Epithelial cell of prostate (primary cell): ENCODE measurements at regions not wholly inside any gene's neighbourhood (a gene's known extent, or its start where the extent isn't known, plus 50 kb on each side); places are given as distances from the start of the nearest gene placed in this dataset.

Experiments
- DNase-seq: peaks from one replicate; pipeline ENCODE4 v3.0.0-alpha.2; 2011; ENCODE audit warnings: low read depth, low spot score
- H3K27ac ChIP-seq: fragments of 450-650 bp; 2 replicates; pipeline ENCODE4 v1.5.1; 2017; ENCODE audit warnings: mild to moderate bottlenecking

DNA sequence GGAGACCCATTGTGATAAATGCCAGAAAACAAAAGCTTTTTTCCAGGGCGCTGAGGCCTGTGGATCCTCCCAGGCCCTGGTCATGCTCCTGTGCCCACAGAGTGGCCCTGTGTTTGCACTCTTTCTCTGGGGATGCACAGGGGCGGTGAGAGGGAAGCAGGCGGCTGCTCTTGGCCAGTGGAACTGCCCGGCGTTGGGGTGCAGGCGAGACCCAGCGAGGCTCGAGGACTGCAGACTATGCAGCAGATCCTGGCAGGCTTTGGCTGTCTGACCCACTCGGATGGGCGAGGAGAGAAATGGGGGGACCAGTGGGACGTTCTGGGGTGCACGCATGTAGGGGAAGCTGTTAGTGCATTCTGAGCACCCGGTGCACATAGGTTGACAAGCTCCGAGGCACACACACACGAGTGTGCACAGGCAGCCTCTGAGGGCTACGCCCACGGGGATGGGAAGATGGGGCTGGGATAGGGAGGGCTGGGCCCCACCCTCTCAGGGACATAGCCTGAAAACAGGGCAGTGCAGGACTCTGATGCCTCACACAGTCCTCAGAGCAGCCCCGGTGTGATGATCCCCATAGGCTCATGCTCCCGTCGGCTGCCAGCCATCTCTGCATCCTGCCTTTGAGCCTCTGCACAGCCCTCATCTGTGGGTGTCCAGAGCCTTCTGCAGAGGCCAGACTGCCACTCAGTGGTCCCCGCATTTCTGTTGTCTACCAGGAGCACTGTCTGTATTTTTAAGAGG, 1233.5 kb downstream of the BRD1 start:
- no peak overlapping the region for H3K27ac ChIP-seq
- no peak for DNase-seq

GRCh38 chr22:48593551-48593950, 1234.1 kb downstream of the BRD1 start:
- DNase-seq = no peak
- no peak overlapping the region for H3K27ac ChIP-seq

DNA sequence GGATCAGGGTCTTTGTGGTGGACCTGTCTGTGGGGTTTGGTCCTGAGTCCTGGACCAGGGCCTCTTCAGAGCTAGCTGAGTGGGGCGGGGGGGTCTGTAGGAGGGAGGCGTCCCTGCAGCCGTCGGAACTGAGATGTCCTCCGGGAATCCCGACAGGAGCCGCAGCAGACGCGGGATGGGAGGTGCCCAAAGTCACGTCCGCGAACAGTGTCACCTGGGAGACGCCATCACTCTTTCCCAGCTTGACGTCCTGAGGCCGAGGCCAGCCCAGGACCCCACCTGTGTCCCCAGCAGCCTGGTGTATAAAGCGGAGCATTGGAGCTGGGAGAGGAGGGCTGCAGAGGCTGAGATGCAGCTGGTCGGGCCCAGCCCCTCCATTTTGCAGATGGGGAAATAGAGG, 1234.7 kb downstream of the BRD1 start:
- no peak overlapping the region for H3K27ac ChIP-seq
- DNase-seq = no peak

DNA sequence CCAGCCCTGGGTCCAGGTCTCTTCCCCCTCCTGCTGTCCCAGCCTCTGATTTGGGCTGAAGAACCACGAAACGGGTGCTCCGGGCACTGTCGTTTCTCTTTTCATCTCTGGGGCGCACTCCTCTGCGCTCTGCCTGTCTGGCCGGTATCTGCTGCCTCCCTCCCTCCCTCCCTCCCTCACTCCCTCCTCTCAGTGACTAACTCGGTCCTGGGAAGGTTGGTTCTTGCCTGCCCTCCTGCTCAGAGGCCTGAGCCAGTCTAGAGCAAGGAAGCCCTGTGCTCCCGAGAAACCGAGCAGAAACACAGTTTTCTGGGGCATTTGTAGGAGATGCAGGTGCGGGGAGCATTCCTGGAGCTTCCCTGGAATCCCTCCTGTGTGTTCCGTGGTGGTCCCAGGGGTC, 1235.2 kb downstream of the BRD1 start:
- DNase-seq = no peak
- no peak overlapping the region for H3K27ac ChIP-seq

DNA sequence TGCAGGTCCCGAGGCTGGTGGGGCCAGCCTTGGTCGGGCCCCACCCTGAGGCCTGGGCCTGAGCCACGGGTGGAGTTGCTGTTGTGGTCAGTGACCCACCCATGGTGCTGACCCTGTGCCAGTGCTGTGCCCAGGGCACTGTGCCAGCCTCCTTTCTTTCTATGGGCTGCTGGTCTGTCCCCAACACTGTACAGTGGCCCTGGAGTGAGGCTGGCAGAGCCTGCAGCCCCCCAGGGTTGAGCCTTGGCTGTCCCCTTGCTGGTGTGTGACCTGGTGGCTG, 1235.7 kb downstream of the BRD1 start:
- no peak overlapping the region for H3K27ac ChIP-seq
- no peak for DNase-seq

GRCh38 chr22:48591286-48592065, 1236.2 kb downstream of the BRD1 start:
- no peak overlapping the region for H3K27ac ChIP-seq
- DNase-seq = no peak

DNA sequence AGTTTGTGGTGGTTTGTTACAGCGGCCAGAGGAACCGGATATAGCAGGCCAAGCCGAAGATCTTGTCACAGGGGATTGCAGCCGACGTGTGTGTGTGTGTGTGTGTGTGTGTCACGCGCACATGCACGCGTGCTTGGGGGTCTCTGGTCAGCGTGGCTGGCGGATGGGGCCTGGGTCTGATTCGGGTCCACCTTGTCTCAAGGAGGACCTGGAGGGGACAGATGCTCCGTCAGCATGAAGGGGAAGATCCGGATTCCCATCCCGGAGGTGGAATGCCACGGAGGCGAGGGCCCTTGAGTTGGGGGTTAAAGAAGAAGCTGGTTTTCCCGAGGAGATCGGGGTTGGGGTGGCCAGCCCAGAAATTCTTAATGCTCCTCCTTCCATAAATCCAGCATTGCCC, 1237.8 kb downstream of the BRD1 start:
- no peak overlapping the region for H3K27ac ChIP-seq
- no peak for DNase-seq

DNA sequence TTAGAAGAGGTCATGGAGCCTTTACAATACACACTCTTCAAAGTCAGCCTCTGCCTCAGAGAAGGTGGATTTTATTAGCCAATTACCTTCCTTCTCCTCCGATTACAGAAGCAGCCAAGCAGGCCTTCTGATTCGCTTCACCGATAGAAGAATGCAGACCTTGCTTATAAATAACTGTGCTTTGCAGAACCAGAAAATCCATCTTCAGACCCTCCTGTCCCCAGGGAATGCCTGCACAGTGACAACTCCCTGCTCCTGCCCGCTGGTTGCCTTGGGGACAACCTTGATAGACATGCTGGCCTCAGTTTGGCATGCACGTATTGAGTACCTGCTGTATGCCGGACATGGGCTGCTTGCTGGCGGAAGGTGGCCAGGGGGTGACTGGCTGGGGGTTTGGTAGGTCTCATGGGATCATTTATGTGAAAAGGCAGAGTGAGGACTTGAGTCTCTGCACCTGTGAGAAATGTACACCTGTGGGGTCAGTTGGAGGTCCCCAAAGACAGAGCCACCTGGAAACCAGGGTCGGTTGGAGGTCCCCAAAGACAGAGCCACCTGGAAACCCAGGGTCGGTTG, 1238.7 kb downstream of the BRD1 start:
- no peak overlapping the region for H3K27ac ChIP-seq
- DNase-seq = no peak

DNA sequence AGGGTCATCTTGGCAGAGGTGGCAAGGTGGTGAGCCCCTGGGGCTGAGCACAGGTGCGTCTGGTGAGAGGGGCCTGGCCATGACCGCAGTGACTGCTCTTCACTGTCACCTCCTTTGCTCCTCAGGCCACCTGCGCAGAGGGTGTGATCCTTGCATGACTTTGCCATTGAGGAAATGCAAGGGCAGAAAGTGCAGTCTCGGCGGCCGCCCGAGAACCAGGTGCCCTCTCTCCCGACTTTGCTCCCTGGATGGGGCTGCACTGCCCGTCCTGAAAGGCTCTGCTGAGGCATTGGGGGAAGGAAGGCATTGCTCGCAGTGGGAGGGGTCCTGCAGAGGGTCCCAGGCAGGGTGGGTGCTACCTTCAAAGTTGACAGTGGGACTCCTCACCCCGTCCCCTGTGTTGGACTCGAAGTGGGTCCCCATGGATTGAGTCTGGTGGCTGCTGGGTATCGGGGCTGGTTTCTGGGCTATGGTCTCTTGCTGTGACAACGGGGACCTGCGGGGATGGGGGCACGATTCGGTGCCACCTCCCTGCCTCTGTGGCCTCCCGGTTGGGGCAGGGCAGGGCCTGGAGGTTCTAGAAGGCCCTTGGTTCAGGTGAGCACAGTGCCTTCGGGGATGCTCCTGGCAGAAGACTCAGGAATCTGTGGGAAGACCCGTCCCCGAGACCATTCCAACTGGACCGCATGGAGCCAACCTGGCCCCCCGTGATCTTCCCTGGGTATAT, 1239.4 kb downstream of the BRD1 start:
- no peak overlapping the region for H3K27ac ChIP-seq
- DNase-seq = no peak

DNA sequence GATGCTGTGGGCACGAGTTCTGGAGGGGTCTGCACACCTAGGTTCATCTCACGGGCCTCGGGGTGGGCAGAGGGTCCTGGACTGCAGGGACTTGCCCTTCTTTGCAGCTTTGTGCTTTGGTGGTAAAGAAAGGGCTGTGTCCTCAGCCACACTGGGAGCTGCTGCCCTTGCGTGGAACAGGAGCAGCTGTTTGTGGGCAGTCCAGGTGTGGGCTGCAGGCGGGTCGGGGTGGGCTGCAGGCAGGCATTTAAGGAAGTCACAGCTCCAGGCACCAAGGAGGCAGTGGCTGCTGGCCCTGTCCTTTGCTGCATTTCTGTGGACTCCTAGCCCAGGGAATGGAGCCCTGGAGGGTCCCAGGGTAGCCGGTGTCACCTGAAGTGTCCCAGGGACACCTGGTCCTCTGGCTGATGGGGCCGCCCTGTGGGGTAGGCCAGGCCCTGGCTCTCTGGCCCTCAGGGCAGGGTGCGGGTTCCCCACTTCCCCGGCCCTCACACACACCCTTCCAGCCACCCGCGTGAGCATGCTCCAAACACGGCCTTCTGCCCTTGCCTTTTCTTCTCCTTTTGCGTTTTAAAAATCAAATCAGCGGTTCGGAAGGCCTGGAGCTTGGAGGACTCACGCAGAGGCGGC, 1240.3 kb downstream of the BRD1 start:
- H3K27ac ChIP-seq = no peak overlapping the region
- DNase-seq = no peak

- H3K27ac ChIP-seq = no peak overlapping the region
- no peak for DNase-seq
These were observed 1240.9 kb downstream of the BRD1 start for GRCh38 chr22:48586799-48587185.

DNA sequence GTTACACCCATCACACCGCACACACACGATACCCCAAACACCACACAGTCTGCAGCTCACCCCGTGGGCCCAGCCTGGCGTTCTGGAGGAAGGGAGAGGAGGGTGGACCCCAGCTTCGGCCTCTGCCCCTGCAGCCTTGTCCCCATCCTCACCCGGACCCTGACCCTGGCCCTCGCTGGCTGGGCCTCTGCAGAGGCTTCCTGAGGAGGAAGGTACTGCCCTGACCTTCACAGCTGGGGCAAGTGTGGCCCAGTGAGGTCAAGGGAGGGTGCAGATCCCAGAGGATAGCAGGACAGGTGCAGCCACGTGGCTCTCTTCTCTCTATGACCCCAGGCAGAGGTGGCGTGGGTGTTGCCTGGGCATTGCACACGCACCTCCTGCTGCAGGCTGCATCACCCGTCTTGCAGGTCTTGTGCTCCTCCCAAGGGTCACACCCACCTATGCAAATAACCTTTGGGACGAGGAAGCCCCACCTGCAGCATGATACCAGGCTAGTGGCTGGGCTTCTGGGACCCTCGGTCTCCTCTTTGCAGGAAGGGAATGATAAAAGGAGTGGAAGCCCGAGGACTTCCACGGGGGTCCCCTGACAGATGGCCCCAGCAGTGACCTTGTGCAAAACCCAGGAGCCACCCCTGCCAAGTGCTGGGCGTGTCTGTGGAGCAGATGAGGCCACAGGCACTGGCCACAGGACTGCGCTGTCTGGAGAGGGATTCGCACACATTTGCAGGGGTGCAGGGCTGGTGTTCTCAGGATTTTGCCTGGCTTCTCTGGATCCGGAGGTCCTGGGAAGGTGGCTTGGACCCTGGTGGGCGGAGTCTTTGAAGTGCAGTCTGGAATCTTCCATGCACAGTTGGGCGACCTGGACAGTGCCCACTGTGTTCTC, 1241.5 kb downstream of the BRD1 start:
- H3K27ac ChIP-seq = no peak overlapping the region
- no peak for DNase-seq

DNA sequence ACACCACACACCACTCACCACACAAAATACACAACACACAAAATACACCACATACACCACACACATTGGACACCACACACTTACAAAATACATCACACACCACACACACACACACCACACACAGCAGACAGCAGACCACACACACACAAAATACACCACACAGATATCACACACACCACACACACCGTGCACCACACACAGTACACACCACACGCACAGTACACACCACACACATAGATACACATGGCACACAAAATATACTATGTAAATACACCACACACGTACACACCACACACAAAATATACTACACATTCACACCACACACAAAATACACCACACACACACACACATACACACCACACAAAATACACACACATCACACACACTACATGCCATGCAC, 1243.5 kb downstream of the BRD1 start:
- H3K27ac ChIP-seq = no peak overlapping the region
- DNase-seq = no peak

DNA sequence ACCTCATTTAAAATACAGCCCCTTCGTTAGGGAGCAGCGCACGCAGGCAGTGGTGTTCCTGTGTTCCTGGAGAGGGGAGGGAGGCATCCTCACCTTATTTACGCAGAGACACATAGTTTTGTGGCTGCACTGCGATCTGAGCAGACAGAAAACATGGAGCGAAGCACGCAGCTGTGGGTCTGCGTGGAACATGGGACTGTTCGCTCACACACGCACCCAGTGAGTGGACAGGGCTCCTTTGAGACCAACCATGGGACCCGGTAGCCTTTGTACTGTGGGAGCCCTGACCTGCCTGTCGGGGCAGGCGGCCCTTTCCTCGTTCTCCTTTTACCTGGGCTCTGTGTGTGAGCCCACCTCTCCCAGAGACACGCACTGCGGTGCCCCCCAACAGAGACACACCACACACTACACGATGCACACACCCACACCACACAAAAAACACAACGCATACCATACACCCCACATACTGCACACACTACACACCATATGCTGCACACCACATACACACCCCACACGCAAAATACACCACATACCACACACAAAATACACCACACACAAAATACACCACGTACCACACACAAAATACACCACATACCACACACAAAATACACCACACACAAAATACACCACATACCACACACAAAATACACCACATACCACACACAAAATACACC, 1245.7 kb downstream of the BRD1 start:
- DNase-seq = no peak
- no peak overlapping the region for H3K27ac ChIP-seq

- no peak for DNase-seq
- H3K27ac ChIP-seq = no peak overlapping the region
These were observed 1246.4 kb downstream of the BRD1 start for GRCh38 chr22:48581205-48581766.

DNA sequence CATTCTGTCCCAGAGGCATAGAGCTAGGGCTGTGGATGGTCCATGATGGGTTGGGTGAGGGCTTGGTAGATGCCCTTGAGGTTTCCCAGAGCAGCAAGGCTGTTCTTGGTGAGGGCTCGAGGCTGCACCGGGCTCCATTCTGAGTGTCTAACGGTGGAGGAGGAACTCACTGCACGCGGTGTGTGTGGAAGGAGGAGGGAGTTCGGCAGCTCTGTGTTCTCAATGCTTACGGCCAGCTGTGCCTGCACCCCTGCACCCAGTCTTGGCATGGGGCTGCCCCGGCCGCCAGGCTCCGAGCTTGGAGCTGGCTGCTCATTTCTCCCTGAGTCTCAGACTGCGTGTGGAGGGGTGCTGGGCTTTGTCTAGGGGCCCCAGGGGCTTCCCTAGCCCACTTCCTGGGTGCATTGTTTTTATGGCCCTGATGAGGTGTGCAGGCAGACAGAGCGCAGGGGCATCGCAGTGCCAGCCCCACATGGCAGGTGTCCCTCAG, 1247.1 kb downstream of the BRD1 start:
- H3K27ac ChIP-seq = no peak overlapping the region
- DNase-seq = no peak

- DNase-seq = no peak
- H3K27ac ChIP-seq = no peak overlapping the region
These were observed 1247.8 kb downstream of the BRD1 start for GRCh38 chr22:48579928-48580309.

- no peak for DNase-seq
- no peak overlapping the region for H3K27ac ChIP-seq
These were observed 1248.4 kb downstream of the BRD1 start for GRCh38 chr22:48579043-48579927.
